ENCODE measurements at regions not wholly inside any gene's neighbourhood (a gene's known extent, or its start where the extent isn't known, plus 50 kb on each side); places are given as distances from the start of the nearest gene placed in this dataset.

DNA sequence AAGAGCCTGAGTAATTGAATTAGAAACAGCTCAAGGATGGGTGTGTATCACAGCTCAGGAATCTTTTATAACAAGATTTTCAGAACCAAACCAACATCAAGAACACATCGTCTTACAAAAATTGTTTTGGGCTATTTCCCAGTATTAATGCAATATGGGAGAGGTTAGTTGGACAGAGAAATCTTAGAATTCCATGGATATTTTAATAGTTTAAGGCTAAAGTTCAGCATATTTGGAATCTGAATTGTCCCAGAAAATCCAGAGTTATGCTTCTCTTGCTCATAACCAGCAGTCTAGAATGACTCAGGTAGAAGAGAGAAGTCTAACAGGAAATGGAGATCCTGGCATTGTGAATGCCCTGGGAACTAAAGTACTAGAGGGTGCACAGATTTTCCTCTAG is 74.6 kb downstream of the ADM start:
- no peaks in the 10 kb centered on the region for H3K79me2 ChIP-seq (ENCODE audit: insufficient read depth, low read depth, low read length)
- CTCF ChIA-PET (ENCODE audit: unreplicated experiment) = no interaction called here
- no peak overlapping the region for H2AFZ ChIP-seq (ENCODE audit: low read length)
- H3K4me3 ChIP-seq (ENCODE audit: low read depth, low read length, poor library complexity, severe bottlenecking) = no peak overlapping the region
- intact Hi-C loops (cut with micrococcal nuclease; ENCODE audit: unreplicated experiment) = no loop called here
- no peak for DNase-seq (ENCODE audit: low spot score)
- TF ChIP-seq, protein P1, sequence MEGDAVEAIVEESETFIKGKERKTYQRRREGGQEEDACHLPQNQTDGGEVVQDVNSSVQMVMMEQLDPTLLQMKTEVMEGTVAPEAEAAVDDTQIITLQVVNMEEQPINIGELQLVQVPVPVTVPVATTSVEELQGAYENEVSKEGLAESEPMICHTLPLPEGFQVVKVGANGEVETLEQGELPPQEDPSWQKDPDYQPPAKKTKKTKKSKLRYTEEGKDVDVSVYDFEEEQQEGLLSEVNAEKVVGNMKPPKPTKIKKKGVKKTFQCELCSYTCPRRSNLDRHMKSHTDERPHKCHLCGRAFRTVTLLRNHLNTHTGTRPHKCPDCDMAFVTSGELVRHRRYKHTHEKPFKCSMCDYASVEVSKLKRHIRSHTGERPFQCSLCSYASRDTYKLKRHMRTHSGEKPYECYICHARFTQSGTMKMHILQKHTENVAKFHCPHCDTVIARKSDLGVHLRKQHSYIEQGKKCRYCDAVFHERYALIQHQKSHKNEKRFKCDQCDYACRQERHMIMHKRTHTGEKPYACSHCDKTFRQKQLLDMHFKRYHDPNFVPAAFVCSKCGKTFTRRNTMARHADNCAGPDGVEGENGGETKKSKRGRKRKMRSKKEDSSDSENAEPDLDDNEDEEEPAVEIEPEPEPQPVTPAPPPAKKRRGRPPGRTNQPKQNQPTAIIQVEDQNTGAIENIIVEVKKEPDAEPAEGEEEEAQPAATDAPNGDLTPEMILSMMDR (conservative IDR thresholded peaks at IDR 0.05; ENCODE audit: low read length) = no peak
- TF ChIP-seq EZH2phosphoT487 (IDR thresholded peaks at IDR 0.05; ENCODE audit: borderline replicate concordance, low read depth, low read length) = no peak
- H3K36me3 ChIP-seq (ENCODE audit: insufficient read depth, low read length) = no peaks in the 10 kb centered on the region
- H3K9me2 ChIP-seq (ENCODE audit: insufficient read depth, low read length) = no peaks in the 10 kb centered on the region
- POLR2A ChIA-PET = interaction anchor here (0.6 to 1.5 kb wide), 5 partner anchors 9 to 1928 kb away, joined by 3 to 6 read pairs (median 3); no protein-coding TSS in a partner anchor
- H3K9me3 ChIP-seq (ENCODE audit: low read length) = no peaks in the 10 kb centered on the region
- H3K4me1 ChIP-seq (ENCODE audit: insufficient read depth, low read length, poor library complexity, severe bottlenecking) = no peaks in the 10 kb centered on the region
- no peaks in the 10 kb centered on the region for H4K20me1 ChIP-seq (ENCODE audit: insufficient read depth, low read length)
- H3K27ac ChIP-seq (ENCODE audit: low read depth, low read length, poor library complexity, severe bottlenecking) = no peak overlapping the region
- no TSS peak for BruUV-seq (replicated peaks)
- no peak overlapping the region for H3K4me2 ChIP-seq (ENCODE audit: low read length)

DNA sequence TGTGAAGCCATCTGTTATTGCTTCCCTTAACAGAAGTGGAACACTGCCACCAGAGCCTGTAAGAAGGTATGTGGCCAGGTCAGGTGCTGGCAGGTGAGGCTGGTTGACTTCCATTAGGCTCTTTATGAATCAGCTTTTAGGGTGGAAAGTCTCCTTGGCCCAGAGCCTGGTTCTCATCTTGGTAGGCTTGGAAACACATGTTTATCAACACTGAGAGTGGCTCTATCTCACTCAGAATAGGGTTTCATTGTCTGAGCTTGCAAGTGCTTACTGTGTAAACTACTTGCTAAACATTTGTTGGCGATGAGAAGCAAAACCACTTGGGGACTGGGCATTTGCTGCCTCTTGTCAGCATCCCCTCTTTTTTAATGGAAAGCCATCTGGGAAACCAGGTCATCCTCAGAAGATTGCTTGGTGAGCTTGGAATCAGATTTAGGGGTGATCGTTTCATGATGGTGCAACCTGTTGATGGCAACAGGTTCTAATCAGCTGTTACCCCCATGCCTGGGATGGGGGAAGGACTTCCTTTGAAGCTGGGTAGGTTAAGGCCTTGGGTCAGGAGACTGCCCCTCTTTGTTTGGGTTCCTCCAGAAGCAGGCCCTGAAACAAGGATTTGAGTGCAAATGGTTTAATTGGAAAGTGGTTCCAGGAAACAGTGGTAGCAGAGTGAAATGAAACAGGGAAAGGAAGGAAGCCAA is 75.0 kb upstream of the AMPD3 start:
- Histone ChIP-seq H2AFZ (ENCODE audit: low read length) (no peak overlapping the region), H3K36me3 (ENCODE audit: insufficient read depth, low read length) (no peaks in the 10 kb centered on the region), H4K20me1 (ENCODE audit: insufficient read depth, low read length) (no peaks in the 10 kb centered on the region), H3K27ac (ENCODE audit: low read depth, low read length, poor library complexity, severe bottlenecking) (no peak overlapping the region), H3K9me2 (ENCODE audit: insufficient read depth, low read length) (no peaks in the 10 kb centered on the region), H3K4me1 (ENCODE audit: insufficient read depth, low read length, poor library complexity, severe bottlenecking) (no peaks in the 10 kb centered on the region), H3K4me3 (ENCODE audit: low read depth, low read length, poor library complexity, severe bottlenecking) (no peak overlapping the region), H3K4me2 (ENCODE audit: low read length) (no peak overlapping the region), H3K9me3 (ENCODE audit: low read length) (no peaks in the 10 kb centered on the region), H3K79me2 (ENCODE audit: insufficient read depth, low read depth, low read length) (no peaks in the 10 kb centered on the region)
- CTCF ChIA-PET (ENCODE audit: unreplicated experiment) = no interaction called here
- POLR2A ChIA-PET = interaction anchor here (0.6 to 1.5 kb wide), 2 partner anchors 8 to 115 kb away, joined by 5 to 6 read pairs; no protein-coding TSS in a partner anchor
- no peak for TF ChIP-seq EZH2phosphoT487 (IDR thresholded peaks at IDR 0.05; ENCODE audit: borderline replicate concordance, low read depth, low read length)
- TF ChIP-seq, protein P1 (conservative IDR thresholded peaks at IDR 0.05; ENCODE audit: low read length) = no peak
- BruUV-seq (replicated peaks) = no TSS peak
- no peak for DNase-seq (ENCODE audit: low spot score)
- intact Hi-C loops (cut with micrococcal nuclease; ENCODE audit: unreplicated experiment) = no loop called here

DNA sequence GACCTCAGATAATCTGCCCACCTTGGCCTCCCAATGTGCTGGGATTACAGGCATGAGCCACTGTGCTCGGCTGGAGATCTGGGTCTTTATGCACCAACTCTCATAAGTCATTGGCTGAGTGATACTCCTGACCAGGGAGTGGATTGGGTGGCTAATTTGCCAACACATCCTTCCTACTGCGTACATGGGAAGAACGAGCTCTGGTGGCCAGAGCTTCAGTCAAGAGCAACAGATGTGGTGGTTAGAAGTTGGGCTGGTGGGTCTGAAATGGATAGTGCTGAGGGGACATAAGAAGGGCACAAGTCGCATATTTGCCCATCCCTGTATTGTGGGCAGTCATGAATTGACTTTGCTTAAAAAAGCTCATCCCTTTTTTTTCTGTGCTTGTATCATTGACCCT is 74.1 kb upstream of the AMPD3 start:
- Histone ChIP-seq H3K4me3 (ENCODE audit: low read depth, low read length, poor library complexity, severe bottlenecking) (no peak overlapping the region), H3K9me3 (ENCODE audit: low read length) (no peaks in the 10 kb centered on the region), H2AFZ (ENCODE audit: low read length) (no peak overlapping the region), H3K4me1 (ENCODE audit: insufficient read depth, low read length, poor library complexity, severe bottlenecking) (no peaks in the 10 kb centered on the region), H3K79me2 (ENCODE audit: insufficient read depth, low read depth, low read length) (no peaks in the 10 kb centered on the region), H3K9me2 (ENCODE audit: insufficient read depth, low read length) (no peaks in the 10 kb centered on the region), H3K27ac (ENCODE audit: low read depth, low read length, poor library complexity, severe bottlenecking) (no peak overlapping the region), H3K4me2 (ENCODE audit: low read length) (no peak overlapping the region), H3K36me3 (ENCODE audit: insufficient read depth, low read length) (no peaks in the 10 kb centered on the region), H4K20me1 (ENCODE audit: insufficient read depth, low read length) (no peaks in the 10 kb centered on the region)
- intact Hi-C loops (cut with micrococcal nuclease; ENCODE audit: unreplicated experiment) = no loop called here
- ChIA-PET CTCF (ENCODE audit: unreplicated experiment) (no interaction called here), POLR2A (no interaction called here)
- no peak for DNase-seq (ENCODE audit: low spot score)
- BruUV-seq (replicated peaks) = no TSS peak
- no peak for TF ChIP-seq EZH2phosphoT487 (IDR thresholded peaks at IDR 0.05; ENCODE audit: borderline replicate concordance, low read depth, low read length)
- TF ChIP-seq, protein P1 (conservative IDR thresholded peaks at IDR 0.05; ENCODE audit: low read length) = no peak
